GM19438 (cell line): ENCODE measurements at regions not wholly inside any gene's neighbourhood (a gene's known extent, or its start where the extent isn't known, plus 50 kb on each side); places are given as distances from the start of the nearest gene placed in this dataset.

ENCODE experiments used
- ATAC-seq: cut with Tn5 transposase; IDR thresholded peaks from one replicate; pipeline ENCODE4 v1.9.1; 2021; ENCODE audit warnings: low read depth; ENCODE audit not compliant: unreplicated experiment

DNA sequence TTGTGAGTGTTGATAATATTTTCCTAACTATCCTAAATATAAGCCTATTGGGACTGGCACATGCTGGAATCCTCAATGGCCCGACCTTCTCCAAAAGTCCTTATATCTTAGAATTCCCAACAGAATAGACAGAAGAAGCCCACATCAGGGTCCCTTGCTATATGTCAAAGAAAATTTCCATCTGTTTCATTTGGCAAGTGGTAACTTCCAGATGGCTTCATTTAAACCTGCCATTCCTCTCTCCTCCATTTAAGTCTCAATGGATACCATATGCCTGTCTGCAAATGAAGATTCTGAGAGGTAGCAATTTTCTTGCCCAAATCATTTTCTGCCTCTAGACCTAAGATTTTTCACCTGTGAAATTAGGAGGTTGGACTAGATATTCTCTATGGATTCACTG is 73.1 kb upstream of the KCNA4 start:
- ATAC-seq = no peak

DNA sequence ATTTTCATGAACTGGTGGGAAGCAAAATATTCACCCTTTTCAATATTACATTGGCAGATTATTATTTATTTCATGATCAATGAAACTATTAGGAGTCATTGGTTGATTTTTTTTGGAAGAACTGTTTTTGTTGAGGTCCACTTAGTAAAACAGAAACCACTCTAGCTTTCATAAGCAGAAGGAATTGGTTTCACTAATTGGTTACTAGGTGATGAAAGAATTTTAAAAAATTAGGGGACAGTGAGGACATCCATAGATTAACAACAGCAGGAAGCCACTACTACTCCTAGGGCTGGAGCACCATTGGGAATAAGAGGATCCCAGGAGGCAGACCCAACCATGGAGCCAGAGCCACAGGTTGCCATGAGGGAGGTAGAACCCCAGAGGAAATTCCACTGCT is 74.4 kb upstream of the KCNA4 start:
- ATAC-seq = peak; percentile 32

DNA sequence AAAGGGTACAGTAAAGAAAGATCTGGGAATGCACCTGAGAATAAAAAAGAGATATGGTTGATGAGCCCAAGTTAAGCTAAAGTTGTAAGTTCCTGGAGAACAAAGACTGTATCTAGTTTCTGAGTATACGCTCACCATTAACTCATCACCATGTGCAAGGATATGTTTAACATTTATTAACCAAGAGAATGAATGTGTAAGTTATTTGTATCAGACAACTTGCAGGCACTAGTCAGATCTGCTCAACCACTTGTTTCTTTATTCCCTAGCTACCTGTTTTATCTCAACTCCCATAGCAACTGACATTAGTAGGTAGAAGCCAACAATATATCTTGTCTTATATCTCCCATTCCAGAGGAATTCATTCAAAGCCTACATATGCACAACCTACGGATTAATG is 74.9 kb upstream of the KCNA4 start:
- ATAC-seq = peak; percentile 55

DNA sequence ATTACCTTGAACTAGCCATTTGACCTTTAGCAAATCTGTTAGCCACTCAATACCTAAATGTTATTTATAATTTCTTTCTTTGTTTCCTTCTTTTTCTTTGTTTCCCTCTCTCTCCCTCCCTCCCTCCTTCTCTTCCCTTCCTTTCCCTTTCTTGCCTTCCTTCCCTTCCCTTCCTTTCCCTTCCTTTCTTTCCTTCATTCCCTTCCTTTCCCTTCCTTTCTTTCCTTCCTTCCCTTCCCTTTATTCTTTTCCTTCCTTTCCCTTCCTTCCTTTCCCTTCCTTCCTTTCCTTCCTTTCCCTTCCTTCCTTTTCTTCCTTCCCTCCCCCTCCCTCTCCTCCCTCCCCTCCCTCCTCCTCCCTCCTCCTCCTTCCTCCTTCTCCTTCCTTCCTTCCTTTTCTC is 75.7 kb upstream of the KCNA4 start:
- no peak for ATAC-seq

DNA sequence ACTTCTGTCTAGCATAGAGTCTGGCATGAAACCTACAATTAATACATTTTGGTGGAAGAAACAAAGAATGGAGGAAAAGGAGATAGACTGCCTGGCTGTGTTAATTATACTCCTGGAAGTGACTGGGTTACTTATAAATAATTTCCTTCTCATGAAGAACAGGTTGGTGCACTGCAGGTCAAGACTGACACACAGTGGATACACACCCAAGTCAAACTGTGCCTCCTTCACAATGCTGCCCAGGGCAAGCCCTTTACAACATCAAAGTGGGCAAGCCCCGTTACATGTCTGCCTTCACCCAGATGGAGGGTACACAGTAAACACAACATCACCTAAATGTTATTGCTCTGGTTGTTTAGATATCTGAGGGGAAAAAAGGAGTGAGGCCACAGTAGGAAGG is 83.7 kb upstream of the KCNA4 start:
- no peak for ATAC-seq

DNA sequence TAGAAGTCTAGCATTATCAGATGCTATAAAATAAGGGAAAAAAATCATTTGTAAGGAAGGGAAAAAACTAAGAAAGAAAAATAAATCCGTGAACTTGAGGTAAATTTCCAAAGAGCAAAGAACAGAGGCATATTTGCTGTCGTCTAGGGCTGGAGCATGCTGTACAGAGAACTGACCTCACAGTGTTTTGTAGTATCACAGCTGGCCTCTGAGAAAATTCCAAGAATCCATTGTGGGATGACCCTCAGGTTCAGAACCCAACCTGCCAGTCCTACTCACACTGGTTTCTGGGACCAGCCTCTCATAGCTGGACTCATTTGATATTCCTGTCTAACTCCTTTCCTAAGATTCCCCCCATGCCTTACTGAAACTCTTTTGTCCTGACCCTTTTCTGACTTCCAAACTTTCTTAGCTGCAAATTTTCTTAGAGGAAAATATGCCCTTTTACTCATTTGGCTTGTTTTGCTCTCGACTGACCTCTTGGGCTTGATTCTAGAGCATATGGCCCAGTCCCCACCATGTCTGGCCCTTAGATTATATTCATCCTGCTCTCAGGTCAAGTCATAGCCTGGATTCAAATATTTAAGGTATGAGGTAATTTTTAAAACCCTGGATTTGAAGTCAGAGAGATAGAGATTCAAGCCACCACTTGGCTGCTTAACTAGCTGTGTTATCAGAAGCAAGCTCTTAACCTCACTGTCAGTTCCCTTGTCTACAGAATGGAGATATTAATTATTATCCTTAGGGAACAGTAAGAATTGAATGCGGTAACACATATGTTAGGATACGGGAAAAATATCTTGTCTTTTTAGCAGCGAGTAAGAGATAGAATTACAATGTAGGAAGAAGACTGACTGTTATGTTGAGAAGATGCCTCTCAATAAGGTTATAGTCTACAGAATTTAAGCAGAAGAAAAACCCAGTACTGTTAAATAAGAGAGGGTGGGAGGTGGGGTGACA is 89.7 kb upstream of the KCNA4 start:
- no peak for ATAC-seq

DNA sequence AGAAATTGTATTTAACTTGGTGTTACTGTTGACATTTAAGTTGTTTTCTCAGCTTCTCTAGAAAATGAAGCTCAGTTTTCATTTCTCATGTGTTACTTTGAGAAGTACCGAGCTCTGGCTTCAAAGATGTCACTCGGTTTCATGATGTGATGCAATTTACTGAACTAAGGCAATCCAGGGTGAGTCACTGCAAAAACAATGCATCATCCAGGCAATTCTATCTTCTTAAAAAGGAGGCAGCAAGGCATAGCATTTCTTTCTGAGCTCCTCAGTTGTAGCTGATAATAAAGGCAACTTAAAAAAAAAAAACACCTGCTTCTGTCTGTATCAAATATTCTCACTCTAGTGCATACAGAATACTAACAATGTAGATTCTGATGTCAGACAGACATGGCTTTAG is 91.1 kb upstream of the KCNA4 start:
- no peak for ATAC-seq

DNA sequence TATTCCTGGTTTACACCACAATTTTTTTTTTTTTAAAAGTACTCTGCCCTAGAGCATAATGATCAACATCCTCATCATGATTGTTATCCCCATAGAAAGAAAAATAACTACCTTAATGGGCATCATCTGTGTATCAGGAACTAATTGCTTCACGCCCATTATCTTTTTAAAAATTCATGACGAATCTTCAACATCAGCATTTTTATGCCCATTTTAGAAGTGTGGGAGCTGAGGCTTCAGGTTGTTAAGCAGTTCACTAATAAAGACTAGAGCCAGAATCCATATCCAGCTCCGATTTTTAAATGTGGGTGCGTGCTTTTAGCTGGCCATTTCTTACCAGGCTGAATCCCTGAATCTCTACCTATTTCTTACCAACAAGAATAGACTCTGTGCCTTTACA is 92.9 kb upstream of the KCNA4 start:
- no peak for ATAC-seq

DNA sequence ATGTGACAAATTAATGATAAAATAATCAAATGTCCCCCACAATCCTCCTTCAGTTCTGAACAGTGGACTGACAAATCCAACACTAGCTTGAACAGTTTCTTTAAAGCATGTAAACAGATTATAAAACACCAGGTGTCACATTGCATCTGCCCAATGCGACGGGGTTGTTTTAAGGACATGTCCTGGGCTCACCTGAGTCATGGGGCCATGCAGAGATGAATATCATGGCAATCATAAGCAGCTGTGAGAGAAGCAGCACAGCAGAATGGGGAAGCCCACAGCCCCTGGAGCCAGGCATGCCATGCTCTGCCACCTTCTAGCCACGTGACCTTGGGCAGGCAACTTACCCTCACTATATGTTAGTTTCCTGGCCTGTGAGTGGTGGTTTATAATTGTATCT is 93.9 kb upstream of the KCNA4 start:
- no peak for ATAC-seq

DNA sequence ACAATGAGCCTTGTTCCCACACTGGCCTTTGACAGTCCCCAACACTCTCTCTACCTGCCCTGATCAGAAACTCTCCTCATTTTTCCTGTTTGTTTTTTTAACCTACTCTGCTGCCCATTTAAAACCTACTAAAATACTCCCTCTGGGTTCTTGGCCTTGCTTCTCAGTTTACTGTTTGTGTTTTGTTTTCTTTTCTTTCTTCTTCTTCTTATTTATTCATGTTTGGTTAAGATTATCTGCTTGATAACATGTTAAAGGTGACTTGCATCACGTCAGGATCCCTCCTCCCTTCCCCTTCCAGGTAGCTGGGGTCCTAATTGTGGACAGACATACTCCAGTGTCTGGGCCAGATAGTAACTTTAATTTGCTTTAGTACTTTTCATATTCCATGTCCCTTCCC is 95.0 kb upstream of the KCNA4 start:
- no peak for ATAC-seq

DNA sequence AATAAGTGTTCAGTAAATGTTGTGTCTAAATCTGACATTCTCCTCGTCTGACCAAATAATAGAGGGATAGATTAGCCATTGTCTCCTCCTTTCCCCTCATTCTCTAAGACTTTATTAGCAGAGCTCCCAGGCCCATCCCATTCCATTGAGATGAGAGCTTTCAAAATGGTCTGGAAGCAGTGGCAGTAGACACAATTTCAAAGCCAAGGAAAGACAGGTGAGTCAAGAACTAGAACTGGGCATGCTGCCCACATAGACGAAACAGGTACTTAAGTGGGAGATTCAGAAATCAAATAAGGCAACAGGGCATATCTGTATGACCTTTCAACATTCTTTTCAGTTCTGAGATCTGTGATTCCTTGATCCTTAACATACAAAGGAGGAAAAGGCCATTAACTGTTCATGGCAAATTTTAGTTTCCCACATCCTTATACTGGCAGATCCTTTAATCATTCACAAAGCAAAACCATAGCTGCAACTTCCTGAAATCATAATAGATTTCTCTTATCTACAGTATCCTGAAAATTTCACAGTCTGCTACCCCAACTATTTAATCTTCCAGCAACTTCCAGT is 96.6 kb upstream of the KCNA4 start:
- no peak for ATAC-seq

DNA sequence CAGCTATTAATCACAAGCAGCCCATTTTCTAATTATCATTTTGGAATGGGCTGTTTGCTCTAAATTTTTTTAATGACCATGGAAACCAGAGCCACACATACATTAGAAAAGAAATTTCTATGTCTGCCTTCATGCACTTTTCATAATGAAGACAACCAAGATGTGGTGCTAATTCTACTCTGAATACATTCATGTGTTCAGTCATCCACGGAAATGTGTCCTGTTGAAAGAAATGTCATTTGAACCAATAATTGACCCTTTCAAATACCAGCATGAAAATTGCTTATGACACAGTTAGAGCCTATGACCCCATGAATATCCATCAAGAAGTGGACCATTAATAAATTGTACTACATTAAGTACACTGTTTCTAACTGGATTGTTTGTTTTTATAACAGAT is 99.7 kb upstream of the KCNA4 start:
- ATAC-seq = no peak

DNA sequence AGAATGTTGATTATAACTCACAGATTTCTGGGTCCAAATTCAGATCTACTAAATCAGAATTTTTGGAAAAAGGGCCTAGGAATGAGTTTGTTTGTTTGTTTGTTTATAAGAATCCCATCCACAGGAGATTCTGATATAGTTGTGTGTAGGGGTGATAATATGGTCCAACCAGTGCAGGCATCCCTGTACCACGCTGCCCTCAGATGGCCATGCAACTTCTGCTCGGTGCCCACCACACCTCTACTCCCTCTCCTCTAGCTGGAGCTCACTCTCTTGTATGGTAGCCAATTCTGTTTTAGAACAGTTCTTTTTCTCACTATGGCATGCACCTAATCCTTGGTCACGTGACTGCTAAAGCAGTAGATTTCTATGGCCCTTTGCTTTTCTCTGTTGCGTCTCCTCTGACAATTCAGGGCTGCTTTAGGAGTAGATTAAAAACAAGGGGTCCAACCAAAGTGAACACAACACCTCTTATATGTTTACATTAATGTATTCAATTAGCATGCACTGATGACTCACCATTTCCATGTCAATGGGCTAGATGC is 103.3 kb upstream of the KCNA4 start:
- no peak for ATAC-seq

DNA sequence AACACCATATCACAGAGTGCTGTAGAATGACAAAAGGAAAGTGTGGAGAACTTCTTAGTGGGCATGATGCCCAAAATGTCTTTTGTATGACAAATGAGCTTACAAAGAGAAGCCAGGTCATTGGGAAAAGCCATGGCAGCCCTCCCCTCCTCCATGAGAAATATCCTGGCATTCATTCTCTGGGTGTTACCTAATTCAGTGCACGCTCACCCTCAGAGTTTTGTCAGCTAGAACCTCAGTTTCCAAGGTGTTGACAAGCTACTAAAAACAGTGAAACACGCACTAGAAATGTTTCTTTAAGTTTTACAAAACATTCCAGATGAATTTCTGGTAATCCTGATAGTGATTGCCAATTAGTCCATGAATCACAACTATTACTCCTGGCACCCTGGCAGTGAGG is 105.4 kb upstream of the FSHB start:
- ATAC-seq = no peak

DNA sequence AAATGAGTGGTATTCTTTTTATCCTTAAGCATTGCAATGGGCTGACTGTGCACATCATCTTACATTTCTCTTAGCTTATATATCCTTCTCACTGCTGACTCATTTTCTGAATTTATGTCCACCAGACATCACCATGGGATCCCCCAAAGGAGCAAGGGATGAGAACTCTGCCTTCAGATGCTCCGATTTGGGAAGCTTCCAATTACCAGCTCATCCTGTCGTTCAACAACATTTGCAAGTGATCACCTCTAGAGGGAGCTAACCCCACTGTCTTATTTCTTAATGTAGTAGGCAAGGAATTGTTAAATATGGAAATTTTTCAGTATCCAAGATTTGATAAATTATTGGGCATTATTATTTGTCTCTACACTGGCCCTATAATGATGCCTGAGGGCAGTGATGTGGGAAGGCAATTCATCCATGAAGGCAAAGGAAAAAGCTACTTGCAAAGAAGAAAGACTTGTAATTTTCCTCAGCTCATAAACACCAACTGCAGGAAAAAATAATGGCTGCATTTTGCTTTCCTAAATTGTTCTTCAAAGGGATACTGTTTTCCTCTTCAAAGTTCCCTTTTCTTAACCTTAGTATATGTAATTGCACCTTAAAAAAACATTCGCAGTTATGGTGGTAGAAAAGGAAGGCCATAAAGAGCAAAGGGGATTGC is 102.4 kb upstream of the FSHB start:
- ATAC-seq = no peak

DNA sequence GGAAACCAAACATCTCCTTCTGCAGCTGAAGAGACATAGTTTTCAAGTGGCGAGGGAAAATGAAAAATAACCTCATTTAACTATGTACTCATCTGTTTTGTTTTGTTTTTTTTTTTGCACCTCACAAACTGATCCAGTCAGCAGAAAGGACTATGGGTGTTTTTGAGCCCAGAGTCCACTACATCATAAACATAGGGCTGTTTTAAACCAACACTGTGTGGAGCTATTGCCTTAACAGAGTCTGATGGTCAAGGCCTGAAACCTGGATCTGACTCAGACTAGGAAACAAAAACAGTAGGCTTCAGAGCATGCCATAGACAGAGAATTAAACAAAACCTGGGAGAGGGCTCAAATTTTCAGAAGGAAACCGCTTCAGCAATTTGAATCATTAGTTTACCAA is 99.3 kb upstream of the FSHB start:
- no peak for ATAC-seq

DNA sequence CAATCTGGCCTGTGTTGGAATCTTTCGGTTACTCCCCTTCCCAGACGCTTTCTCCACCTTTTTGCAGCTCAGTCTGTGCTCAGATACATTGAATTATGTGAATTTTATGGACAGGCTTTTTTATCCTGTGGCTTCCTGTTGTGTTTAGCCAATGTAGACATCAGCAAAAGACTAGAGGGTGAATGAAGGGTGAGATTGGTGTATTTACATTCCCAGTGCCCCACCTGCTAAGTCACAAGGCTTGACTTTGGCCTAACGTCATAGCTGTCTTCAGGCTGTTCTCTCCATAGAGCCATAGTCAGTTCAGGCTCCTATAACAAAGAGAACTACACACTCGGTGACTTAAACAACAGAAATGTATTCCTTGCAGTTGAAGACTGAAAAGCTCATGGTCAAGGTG is 97.5 kb upstream of the FSHB start:
- ATAC-seq = no peak

DNA sequence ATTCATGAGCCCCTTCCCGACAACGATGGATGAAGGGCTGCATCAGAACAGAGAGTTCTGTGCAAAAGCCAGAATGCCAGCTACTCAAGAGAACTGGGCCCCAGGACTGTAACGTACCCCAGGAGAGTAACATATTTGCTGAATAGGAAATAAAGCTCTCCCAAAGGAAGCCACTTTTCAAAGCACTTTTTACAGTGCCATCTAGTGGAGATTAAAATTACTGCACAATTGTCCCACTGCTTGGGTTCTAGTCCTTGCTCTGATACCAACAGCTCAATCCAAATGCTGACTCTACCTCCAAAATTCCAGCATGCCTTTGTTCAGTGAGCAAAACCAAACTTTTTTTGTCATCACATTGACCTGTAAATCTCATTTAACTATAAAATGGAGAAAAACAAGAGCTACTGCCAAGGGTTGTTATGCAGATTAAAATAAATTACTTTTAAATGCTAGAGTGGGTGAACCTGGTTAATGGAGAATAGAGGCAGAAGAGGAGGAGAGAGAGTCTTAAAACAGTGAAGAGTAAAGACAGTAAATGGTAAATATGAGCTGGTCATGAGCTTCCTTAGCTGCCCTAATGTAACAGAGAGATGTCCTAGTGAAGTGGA is 87.6 kb upstream of the FSHB start:
- no peak for ATAC-seq

DNA sequence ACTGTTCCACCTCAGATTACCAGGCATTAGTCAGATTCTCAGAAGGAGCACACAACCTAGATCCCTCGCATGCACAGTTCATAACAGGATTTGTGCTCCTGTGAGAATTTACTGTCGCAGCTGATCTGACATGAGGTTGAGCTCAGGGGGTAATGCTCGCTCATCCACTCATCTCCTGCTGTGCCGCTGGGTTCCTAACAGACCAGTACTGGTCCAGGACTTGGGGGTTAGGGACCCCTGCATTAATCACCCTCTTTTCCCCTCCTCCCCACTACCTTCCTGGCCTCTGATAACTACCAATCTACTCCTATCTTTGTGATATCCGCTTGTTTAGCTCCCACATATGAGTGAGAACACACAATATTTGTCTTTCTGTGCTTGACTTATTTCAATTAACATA is 83.5 kb upstream of the FSHB start:
- no peak for ATAC-seq

DNA sequence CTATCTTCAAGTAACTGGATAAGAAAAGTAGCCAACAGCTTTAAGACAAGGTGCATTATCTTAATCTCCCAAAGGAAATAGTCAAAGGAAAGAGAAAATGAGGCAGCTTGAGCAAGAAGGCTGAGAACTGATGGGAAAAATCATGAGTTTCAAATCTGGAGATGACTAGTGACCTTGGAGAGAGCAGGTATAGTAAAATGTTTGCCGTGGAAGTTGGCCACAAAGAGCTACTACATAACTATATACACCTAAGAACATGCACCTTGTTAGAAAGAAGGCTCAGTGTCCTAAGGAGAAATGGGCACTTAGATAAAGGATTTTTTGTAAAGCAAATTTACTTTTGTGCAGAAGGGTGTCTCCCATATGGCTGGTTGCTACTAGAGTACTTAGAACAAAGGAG is 80.8 kb upstream of the FSHB start:
- ATAC-seq = no peak

DNA sequence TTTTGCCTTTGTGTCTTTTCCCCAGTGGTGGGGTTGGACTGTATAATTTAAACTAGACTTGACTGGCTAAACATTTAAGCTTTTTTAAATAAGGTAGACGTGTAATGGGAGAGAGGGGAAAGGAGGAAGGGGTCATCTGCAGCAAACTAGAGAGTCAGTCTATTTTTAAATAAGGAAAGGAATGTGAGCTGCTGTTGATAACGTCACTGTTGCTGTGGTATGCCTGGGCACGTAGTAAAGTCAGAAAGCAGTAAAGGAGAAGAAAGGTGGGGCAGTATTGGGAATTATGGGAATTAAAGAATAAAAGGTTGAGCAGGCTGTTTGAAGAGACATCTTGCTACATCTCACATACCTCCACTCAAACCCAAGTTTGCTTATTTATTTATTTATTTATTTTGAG is 80.4 kb upstream of the FSHB start:
- no peak for ATAC-seq
